NCI-H2171 (cell line): ENCODE measurements at regions not wholly inside any gene's neighbourhood (a gene's known extent, or its start where the extent isn't known, plus 50 kb on each side); places are given as distances from the start of the nearest gene placed in this dataset.
A peak's percentile ranks its signal among the peaks of the same experiment; 100 is the strongest.
"Not testable (repeated sequence)": the region's sequence is repeated elsewhere in the genome, so short reads cannot be mapped to it uniquely, and the experiment has no call there.

Experiments used
- DNase-seq: peaks from one replicate; lab custom pipeline; 2025; lab: John Stamatoyannopoulos, UW

GRCh38 chr10:38362514-38362913 lies 268.4 kb downstream of the ZNF37A start:
- not testable (repeated sequence) for DNase-seq

- not testable (repeated sequence) for DNase-seq
These were observed 269.9 kb downstream of the ZNF37A start for GRCh38 chr10:38364073-38364472.

GRCh38 chr10:38365917-38366316 lies 271.8 kb downstream of the ZNF37A start:
- DNase-seq, result not testable (repeated sequence)

- DNase-seq, result not testable (repeated sequence)
These were observed 289.7 kb downstream of the ZNF37A start for GRCh38 chr10:38383800-38384199.

DNA sequence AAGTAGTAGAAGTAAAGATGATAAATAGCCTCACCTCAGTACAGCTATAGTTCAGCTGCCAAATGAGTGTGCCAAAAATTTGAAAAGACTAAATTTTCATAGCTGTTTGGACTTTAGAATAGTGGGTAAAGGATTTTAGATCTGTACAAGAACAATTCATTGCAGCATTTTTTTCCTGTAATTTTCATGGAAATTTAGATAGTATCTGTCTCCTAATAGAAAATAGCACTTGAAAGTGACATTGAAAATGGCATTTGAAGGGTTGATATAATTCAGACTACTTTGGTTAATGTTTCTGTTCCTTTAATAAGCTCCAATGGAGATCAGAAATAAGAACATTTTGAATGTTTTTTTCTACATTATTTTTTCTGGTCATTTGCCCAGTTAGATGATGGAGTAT lies 292.7 kb downstream of the ZNF37A start:
- not testable (repeated sequence) for DNase-seq

- not testable (repeated sequence) for DNase-seq
These were observed 296.6 kb downstream of the ZNF37A start for GRCh38 chr10:38390725-38391124.

- not testable (repeated sequence) for DNase-seq
These were observed 301.3 kb downstream of the ZNF37A start for GRCh38 chr10:38395465-38395864.

DNA sequence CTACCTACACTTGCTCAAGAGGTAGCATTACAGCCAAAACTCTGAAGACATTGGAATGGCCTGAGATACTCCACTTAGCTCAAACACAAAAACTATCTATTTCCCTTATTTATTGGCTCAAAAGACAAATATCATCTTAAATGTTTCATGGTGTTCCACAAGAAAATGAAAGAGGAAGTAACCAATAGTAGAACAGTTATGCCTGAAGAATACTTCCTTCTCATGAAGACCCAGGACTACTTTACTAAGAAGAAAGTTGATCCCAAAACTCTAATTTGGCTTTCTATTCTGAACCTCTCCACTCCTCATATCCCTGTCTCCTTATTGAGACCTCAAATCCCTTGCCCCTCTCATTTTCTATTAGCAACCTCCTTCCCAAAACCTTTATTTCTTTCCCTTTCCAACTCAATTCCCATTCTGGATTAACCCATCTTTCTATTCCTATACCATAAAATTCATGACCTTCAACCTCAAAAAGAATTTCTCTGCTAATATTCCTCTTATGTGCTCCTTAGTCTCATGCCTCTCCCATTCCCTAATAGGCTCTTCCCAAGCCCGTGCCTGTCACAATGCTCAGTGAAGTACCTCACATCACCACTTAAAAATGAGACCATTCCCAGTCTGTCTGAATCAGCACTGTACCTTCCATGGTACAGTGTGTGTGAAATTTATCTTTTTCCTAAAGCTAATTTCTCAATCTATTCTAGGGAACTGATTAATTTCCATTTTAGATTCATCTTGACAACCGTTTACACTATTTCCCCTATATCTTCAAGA lies 302.2 kb downstream of the ZNF37A start:
- DNase-seq, result not testable (repeated sequence)

DNA sequence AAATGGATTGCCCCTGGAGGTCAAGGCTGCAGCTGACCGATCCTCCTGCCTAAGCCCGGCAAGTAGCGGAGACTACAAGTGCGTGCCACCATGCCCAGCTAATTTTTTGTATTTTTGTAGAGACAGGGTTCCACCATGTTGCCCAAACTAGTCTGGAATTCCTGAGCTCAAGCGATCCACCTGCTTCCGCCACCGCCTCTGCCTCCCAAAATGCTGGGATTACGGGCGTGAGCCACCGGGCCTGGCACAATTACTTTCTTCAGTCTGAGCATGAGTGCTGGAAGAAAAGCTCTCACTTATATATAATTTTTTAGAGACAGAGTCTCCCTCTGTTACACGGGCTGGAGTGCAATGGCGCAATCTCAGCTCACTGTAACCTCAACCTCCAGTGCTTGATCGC lies 307.4 kb downstream of the ZNF37A start:
- not testable (repeated sequence) for DNase-seq

GRCh38 chr10:38402442-38403346 lies 308.6 kb downstream of the ZNF37A start:
- peak; percentile 66 for DNase-seq

- not testable (repeated sequence) for DNase-seq
These were observed 309.4 kb downstream of the ZNF37A start for GRCh38 chr10:38403347-38404117.

- DNase-seq, result not testable (repeated sequence)
These were observed 329.5 kb downstream of the ZNF37A start for GRCh38 chr10:38423634-38424033.

GRCh38 chr10:38430242-38430641 lies 336.1 kb downstream of the ZNF37A start:
- not testable (repeated sequence) for DNase-seq

GRCh38 chr10:38437359-38437758 lies 343.2 kb downstream of the ZNF37A start:
- not testable (repeated sequence) for DNase-seq

- not testable (repeated sequence) for DNase-seq
These were observed 354.6 kb downstream of the ZNF37A start for GRCh38 chr10:38448614-38449355.

DNA sequence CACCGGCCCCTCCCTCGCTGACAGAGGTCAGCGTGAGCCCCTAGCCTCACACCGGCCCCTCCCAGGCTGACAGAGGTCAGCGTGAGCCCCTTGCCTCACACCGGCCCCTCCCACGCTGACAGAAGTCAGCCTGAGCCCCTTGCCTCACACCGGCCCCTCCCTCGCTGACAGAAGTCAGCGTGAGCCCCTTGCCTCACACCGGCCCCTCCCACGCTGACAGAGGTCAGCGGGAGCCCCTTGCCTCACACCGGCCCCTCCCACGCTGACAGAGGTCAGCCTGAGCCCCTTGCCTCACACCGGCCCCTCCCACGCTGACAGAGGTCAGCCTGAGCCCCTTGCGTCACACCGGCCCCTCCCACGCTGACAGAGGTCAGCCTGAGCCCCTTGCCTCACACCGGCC lies 355.5 kb downstream of the ZNF37A start:
- not testable (repeated sequence) for DNase-seq

DNA sequence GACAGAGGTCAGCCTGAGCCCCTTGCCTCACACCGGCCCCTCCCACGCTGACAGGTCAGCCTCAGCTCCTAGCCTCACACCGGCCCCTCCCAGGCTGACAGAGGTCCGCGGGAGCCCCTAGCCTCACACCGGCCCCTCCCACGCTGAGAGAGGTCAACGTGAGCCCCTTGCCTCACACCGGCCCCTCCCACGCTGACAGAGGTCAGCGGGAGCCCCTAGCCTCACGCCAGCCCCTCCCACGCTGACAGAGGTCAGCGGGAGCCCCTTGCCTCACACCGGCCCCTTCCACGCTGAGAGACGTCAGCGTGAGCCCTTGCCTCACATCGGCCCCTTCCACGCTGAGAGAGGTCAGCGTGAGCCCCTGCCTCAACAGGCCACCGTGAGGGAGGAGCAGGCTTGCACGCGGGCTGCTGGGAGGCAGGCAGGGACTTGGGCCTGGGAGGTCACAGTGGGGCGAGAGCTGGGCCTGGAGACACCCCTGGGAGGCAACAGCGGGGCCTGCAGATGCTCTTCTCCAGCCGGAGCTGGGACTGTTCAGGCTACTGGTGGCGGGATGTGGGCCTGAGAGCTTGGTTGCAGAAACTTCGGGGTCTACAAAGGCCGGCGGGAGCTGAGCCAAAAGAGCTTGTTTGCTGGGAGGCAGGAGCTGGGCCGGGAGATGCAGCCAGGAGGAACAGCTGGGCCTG lies 356.4 kb downstream of the ZNF37A start:
- DNase-seq, result not testable (repeated sequence)

GRCh38 chr10:38451306-38451967 lies 357.3 kb downstream of the ZNF37A start:
- not testable (repeated sequence) for DNase-seq
